UCSD-AML1 (cell line): ENCODE measurements at regions not wholly inside any gene's neighbourhood (a gene's known extent, or its start where the extent isn't known, plus 50 kb on each side); places are given as distances from the start of the nearest gene placed in this dataset.

Experiments used
- DNase-seq: peaks from one replicate; lab custom pipeline; 2025; ENCODE audit not compliant: unreplicated experiment; lab: John Stamatoyannopoulos, UW

- DNase-seq, result no peak
Observed at GRCh38 chr12:107888789-107889188, 114.3 kb downstream of the ASCL4 start.

GRCh38 chr12:107891967-107892366 lies 117.5 kb downstream of the ASCL4 start:
- no peak for DNase-seq

- no peak for DNase-seq
Observed at GRCh38 chr12:107894589-107894988, 120.1 kb downstream of the ASCL4 start.

- no peak for DNase-seq
Observed at GRCh38 chr12:107895966-107896365, 121.5 kb downstream of the ASCL4 start.

GRCh38 chr12:107900588-107900987 lies 126.1 kb downstream of the ASCL4 start:
- no peak for DNase-seq

GRCh38 chr12:107903341-107904061 lies 129.0 kb downstream of the ASCL4 start:
- DNase-seq, result peak; percentile 78

GRCh38 chr12:107906707-107907106 lies 132.2 kb downstream of the ASCL4 start:
- no peak for DNase-seq

- peak; percentile 65 for DNase-seq
Observed at GRCh38 chr12:107912421-107913004, 138.0 kb downstream of the ASCL4 start.

- DNase-seq, result no peak
Observed at GRCh38 chr12:107914460-107914977, 140.0 kb downstream of the ASCL4 start.

- no peak for DNase-seq
Observed at GRCh38 chr12:107917912-107918800, 143.7 kb downstream of the ASCL4 start.

- DNase-seq, result no peak
Observed at GRCh38 chr12:107921062-107921461, 146.6 kb downstream of the ASCL4 start.

GRCh38 chr12:107925125-107925524 lies 150.6 kb downstream of the ASCL4 start:
- DNase-seq, result no peak

GRCh38 chr12:107929436-107929835 lies 154.9 kb downstream of the ASCL4 start:
- DNase-seq, result no peak

GRCh38 chr12:107931761-107932160 lies 157.3 kb downstream of the ASCL4 start:
- no peak for DNase-seq

- DNase-seq, result no peak
Observed at GRCh38 chr12:107938446-107938845, 163.9 kb downstream of the ASCL4 start.

GRCh38 chr12:107948391-107948945 lies 174.0 kb downstream of the ASCL4 start:
- no peak for DNase-seq

- DNase-seq, result no peak
Observed at GRCh38 chr12:107951024-107951423, 176.5 kb downstream of the ASCL4 start.

GRCh38 chr12:107955966-107956643 lies 173.0 kb upstream of the WSCD2 start:
- DNase-seq, result no peak

GRCh38 chr12:107957459-107957858 lies 171.6 kb upstream of the WSCD2 start:
- DNase-seq, result no peak

- no peak for DNase-seq
Observed at GRCh38 chr12:107963635-107964034, 165.5 kb upstream of the WSCD2 start.

GRCh38 chr12:107967170-107967569 lies 161.9 kb upstream of the WSCD2 start:
- DNase-seq, result no peak
